GM11168 (cell line): ENCODE measurements at regions not wholly inside any gene's neighbourhood (a gene's known extent, or its start where the extent isn't known, plus 50 kb on each side); places are given as distances from the start of the nearest gene placed in this dataset.

Experiments
- in situ Hi-C: fragments of 300-500 bp; cut with MboI; formaldehyde crosslinking; loops from one replicate; pipeline ENCODE4 v1.12.0; 2022; ENCODE audit warnings: low sequenced_read_pairs; ENCODE audit not compliant: unreplicated experiment

DNA sequence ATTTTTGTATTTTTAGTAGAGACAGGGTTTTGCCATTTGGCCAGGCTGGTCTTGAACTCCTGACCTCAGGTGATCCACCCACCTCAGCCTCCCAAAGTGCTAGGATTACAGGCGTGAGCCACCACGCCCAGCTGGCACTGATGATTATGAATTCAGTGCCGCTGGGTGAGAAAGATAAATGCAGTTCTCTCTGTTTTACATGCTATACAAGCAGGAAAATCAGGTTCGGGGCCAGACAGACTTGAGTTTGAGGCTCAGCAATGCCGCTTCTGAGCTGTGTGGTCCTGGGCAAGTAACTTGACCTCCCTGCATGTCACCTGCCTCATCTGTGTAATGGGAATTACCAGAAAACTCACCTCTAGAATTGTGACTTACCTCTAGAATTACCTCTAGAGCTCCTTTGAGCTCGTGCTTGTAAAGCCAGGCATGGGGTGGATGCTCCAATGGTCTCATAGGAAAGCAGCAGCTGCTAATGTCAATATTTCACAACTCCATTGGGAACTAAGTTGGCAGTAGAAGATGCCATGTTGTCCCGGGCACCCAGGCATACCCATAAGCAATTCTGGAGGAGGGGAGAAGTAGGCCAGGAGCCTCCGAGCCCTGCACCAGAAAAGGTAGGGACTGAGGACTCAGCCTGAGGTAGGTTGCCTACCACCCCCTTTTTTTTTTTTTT lies 119.8 kb upstream of the SLC25A33 start:
- in situ Hi-C loops = no loop called here

DNA sequence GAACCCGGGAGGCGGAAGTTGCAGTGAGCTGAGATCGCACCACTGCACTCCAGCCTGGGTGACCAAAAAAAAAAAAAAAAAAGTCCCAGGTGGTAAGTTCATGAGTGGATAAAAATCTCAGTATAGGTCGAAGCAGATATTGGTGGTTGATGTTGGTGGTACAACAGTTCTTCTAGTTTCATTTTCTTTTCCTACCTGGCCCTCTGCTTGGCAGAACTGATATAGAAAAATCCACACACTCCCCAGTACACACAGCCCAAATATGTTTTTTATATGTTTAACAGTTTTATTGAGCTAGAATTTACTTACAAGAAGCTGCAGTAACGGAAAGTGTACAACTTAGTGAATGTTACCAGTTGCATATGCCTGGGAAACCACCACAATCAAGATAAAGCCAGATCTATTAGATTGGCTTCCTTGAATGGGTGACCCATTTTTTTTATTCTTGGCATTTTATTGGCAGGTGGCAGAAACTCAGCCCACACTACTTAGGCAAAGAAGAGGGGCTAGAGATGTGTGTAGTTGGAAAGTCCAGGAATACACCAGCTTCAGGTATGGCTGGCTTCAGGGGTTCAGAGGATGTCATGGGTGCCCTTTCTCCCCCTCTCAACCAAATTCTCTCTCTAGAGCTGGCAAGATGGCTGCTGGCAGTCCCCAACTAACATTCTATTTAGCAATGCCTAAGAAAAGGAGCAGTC lies 118.3 kb upstream of the SLC25A33 start:
- in situ Hi-C loops = no loop called here

DNA sequence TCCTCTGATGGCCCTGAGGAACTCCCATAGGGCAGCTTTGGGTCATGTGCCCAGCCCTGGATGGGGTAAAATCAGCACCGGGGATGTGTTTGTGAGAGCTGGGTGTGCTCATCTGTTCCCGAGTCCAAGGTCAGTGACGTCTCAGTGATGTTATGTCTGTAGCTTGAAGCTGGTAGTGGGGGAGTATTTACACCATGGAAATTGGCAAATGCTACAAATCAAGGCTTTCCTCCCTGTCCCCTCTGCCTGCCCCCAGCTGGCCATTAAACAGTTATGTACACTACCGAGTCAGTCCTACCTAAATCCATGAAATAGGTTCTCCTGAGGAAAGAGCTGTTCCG lies 117.8 kb upstream of the SLC25A33 start:
- in situ Hi-C loops = no loop called here

DNA sequence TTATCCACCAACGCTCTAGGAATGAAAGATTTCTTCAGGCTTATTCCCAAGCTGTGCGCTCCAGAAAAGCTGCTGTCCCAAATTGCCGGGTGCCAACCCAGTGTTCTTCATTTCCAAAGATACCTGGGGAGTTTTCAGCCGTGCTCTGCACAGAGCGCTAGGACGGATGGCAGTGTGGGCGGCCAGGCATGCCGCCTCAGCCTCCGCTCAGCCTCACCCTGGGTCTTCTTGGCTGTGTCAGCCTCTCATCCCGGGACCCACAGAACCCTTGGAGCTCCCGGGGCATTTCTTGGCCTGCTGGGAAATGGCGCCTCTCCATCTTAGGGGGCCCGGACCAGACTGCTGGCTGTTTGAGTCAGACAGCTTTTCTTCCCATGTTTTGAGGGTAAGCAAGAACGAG lies 116.9 kb upstream of the SLC25A33 start:
- in situ Hi-C loops = no loop called here

DNA sequence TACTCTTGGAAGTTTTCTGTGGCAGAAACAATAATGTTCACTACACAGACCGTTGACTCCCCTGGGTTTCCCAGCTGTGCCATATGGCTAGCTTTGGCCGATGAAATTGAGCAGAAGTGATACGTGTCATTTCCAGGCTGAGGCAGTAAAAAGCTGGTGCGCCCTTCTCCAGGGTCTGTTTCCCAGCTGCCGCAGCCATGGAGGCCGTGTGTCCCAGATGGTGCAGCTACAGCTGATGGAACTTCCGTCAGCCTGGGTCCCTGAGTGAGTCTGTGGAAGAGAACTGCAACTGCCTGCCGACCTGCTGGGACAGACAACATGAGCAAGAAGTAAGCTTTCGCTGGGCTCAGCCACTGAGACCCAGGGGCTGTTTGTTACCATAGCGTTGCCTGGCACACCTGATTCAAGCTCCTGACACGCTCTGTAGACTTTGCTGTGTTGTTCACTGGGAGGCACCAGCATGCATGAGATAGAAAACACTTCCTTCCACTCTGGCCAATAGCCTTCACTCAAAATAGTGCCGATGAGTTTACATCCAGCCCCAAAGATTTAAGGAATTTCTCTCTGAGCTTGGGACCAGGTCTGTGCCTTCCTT lies 116.3 kb upstream of the SLC25A33 start:
- in situ Hi-C loops = no loop called here

DNA sequence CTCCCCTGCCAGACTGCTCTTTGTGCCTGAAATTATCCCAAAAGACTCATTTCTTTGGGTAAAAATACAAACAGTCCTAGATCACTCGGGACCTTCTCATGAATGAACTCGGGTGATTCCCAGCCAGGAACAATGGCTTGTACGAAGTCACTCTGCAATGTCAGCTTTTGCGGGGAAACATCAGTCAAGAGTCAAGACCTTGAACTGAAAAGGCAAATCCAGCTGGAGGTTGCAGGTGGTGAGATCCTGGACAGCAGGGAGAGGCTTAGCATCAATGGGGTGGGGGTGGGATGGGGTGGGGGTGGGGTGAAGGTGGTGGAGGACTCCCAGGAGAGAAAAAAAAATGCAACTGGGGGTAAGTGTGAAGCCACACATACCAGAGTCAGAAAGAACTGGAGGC lies 115.0 kb upstream of the SLC25A33 start:
- in situ Hi-C loops = no loop called here

DNA sequence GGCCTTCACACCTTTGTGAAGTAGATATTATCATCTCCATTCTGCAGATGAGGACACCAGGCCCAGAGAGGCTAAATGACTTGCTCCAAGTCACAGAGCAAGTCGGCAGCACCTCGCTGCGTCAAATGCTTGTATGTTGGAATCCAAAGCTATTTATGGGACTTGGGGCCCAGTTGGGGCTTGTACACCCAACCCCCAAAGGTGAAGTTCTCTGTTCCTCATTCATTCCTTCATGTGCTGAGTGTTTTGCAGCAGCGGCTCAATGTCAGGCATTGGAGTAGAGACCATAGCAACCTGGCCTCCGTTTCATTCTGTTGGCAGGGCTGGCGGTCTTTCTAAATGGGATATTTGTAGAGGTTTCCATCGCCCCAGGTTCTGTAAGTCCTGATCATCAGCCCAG lies 113.4 kb upstream of the SLC25A33 start:
- in situ Hi-C loops = no loop called here

DNA sequence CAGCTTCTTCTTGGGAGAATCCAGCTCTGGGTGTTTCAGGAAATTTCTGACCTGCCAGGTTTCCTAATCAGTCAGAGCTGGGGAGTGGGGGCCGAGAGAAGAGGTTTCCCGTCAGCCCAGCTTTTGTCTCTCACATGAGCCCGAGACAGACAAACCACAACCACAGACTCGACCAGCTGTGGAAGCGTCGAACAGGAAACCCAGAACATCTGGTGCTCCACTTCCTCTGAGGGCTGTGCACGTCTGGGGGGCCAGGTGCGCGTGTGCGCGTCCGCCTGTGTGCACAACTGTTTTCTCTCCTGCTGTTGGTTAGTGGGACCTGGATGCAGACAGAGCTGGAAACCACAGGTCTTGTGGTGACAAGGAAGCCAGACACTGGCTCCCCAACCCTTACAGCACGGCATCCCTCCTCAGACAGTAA lies 113.0 kb upstream of the SLC25A33 start:
- in situ Hi-C loops = no loop called here

DNA sequence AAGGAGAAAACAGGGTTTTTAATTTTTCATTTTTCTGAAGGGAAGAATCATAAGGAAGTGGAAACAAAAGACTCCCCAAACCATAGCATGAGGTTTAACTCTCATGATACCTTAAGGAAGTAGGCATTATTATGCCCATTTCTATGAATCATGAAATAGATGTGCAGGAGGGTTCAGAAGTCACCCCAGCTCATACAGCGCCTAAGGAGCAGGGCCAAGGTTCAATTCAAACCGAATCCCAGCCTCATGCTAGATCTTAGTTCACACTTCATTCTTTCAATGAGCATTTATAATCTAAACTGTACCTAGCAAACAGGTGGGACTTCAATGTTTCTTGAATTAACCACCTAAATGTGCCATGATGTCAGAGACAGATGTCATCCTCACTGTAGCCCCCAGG lies 111.9 kb upstream of the SLC25A33 start:
- in situ Hi-C loops = no loop called here

DNA sequence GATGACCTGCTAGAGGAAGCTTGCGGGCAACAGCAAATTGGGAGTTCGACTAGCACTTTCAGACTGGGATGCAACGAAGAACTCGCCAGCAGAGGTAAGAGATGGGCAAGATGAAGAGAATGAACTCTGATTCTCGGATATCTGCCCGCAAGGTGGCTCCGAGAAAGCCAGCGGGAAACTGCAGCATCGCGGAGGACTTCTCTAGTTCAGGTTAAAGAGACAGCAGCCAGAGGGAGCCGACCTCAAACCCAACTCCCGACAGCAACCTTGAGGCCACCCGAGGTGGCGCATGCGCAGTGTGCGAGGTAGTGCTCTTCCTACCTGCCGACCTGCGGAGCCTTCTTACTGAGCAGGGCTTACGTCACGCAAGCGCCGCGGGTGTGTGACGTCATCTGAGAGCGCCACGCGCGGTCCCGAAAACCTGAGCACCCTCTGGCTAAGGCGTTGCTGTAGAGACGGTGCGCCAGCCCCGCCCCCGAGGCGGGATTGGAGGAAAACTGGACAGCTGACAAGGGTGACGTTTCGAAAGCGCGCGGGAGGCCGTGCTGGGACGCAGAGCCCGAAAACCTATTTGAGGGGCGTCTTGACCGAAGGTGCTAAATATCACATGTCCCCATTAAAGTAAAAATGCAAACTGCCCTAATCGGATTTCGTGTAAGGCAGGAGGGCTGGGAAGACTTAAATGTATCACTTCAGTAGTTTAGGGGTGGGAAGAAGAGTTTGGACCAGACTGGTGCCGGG lies 110.5 kb upstream of the SLC25A33 start:
- in situ Hi-C loops = no loop called here

DNA sequence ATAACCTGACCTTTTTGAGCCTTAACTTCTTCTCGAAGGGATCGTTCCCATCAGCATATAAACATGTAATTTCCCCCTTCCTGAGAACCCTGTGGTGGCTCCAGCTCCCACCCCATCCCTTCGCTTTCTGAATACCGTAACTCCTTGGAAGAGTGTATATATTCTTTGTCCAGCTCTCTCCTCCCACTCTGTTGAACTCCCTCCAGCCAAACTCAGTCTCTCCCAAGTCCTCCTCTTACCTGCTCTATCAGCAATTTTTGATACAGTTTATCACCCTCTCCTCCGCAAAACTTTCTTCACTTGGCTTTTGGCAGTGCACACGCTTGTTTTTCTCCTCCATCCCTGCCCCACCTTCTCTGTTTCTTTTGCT lies 109.9 kb upstream of the SLC25A33 start:
- in situ Hi-C loops = no loop called here

DNA sequence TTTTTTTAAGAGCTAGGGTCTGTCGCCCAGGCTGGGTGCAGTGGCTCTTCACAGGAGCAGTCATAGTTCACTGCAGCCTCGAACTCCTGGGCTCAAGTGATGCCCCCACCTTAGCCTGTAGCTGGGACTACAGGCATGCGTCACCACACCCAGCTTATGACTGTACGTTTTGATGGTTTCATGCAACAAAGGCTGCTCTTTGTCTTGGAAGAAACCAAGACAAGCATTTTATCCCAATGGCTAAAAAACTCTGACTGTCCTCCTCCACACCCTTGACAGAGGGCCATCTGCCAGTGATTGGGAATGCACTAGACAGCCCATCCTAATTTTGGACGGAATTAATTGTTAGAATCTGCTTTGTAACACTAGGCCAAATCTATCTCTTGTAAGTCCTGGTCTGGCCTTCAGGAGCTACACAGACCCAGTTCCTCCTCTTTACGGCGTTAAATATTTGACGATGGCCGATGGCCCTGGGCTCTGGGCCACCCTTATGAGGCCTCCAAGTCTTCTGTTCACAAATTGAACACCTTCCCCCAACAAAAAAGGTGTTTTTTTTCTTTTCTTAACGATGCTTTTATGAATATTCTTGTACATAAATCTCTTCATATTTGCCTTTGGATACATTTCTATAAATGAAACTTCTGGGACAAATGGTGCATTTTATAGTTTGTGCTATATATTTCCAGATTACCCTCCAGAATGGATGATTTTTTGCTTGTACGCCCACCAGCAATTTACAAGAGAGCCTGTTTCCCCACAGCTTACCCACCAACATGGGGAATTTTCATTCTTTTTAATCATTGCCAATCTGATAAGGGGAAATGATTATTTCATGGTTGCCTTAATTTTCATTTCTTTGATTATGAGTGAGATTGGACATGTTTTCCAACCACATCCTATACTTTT lies 104.8 kb upstream of the SLC25A33 start:
- in situ Hi-C loops = no loop called here

DNA sequence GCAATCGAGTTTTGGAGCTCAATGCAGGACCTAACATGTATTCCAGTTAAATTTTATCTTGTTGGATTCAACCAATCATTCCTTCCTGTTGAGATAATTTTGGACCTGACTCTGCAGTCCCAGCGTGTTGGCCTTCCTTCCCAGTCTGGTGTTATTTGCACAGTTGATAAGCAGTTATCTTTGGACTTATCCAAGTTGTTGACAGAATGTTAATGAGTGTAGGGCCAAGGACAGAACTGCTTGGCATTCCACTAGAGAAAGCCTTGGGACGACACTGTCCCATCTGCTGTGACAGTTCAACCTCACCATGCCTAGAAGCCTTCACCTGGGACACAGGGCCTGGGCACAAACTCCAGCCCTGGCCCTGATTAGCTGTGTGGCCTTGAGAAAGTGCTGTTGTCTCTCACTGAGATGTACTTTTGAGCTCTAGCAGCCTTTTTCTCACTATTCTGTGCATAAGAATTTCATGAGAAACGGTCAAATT lies 104.1 kb upstream of the SLC25A33 start:
- in situ Hi-C loops = no loop called here

DNA sequence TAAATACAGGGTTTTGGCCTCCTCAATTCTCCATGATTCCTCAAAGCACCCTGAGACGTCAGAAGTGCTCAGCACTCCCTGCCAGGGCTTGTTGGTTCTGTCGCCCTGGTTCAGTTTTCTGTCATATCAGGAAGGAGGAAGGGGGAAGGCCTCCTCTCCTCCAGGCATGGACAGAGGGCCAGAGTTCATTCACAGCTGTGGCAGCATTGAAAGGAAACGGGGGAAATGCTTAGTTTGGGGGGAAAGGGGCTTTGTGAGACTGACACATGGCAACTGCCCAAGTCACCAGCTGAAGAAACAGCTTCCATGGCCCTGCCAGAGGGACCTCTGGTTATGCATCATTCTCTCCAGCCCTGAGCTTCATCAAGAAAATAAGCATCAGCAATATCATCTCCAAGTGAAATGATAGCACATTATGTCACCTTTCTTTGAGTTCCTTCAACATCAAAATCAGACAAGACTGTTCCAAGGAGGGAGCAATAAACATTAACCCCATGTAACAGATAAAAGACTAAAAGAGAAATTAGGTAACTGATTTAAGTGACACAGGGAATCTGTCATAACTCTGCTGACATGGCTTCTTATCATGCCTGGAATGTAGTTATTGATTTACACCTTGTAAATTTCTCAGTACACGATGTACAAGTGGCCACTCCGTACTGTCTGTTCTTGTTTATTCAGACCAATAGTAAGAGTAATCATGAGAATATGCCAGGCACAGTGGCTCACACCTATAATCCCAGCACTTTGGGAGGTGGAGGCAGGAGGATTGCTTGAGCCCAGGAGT lies 103.2 kb upstream of the SLC25A33 start:
- in situ Hi-C loops = no loop called here

DNA sequence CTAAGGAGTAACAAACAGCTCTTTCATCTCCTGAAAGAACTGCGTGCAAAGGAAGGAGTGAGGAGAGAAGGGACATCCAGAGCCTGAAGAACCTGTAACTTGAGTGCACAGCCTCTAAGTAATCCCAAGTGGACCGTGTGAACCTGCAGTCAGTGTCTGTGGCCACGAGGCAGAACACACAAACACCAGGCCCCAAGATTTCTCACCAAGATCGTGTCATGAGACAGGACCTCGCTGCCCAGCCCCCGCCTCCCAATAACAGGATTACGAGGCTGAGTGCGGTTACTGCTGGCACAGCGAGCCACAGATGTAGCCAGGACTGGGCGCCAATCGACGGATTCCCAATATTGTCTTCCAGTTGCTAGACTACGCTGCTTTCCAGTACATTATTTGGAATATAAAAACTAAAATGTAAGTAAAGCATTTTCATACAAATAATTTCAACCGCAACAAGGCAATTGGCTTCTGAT lies 101.3 kb upstream of the SLC25A33 start:
- in situ Hi-C loops = no loop called here

DNA sequence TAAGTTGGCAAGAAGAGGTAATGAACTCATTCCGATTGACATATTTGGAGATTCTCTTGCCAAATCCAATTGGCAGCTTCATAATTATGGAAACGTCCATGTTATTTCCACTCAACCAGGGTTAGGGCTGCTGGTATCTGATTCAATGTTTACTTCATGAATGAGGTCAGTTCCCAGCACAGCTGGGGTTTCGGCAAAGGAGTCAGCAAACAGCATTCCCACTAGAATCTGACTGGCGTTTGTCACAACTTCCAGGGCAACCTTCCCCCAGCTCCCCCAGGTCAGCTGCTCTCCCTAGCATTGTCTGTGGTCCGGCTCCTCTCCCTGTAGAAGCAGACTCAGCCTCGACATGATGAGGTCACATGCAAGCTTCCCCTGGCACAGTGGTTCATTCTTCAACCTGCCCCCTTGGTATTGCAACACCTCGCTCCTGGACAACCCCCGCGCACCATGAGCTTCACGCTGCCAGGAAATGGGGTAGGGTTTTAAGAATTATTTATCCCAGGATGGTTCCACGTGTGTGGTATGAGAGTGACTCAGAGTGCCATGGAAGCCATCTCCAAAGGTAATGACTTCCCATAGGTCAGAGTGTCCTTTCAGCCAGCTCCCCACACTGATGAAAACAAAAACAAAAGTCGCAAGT lies 100.7 kb upstream of the SLC25A33 start:
- in situ Hi-C loops = no loop called here

DNA sequence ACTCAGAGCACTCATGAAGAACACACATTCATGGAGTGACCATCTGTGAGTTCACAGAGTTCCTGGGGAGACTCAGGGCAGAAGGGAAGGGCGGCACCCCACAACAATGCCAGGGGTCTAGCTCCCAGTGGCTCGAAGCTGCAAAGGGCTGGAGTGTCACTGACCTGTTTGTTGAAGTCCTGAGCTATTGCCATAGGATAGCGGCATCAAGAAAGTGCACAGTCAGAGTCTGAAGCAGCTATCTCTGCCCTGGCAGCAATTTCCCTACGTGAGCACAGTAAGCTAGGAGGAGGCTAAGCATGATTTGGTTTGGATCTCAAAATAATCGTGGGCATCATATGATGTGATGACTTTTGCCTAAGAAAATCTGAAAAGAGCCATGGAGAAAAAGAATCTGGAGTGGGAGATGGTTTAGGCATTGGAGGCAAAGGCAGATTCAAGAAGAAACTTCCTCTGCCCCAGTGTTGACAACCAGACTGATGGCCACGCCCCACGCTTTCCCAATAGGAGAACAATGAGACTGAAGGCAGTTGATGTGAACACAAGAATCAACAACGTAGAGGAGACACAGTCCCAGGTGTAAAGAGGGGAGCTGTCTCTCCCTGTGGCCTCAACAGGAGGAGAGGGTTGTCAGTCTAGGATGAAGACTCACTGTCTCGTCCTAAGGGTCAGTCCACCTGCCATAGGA lies 100.0 kb upstream of the SLC25A33 start:
- in situ Hi-C loops = no loop called here

DNA sequence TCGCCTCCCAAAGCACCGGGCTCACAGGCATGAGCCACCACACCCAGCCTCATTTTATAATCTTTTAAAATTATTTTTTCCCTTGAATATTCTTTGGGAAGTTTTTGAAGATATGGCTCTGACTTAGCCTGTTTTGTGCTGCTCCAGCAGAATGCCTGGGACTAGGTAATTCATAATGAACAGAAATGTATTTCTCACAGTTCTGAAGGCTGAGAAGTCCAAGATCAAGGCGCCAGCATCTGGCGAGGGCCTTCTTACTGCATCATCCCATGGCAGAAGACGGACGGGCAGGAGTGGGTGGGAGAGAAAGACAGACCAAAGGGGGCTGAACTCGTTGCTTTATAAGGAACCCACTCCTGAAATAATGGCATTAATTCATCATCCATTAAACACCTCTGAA lies 99.0 kb upstream of the SLC25A33 start:
- in situ Hi-C loops = no loop called here
